ENCODE measurements at regions not wholly inside any gene's neighbourhood (a gene's known extent, or its start where the extent isn't known, plus 50 kb on each side); places are given as distances from the start of the nearest gene placed in this dataset.

DNA sequence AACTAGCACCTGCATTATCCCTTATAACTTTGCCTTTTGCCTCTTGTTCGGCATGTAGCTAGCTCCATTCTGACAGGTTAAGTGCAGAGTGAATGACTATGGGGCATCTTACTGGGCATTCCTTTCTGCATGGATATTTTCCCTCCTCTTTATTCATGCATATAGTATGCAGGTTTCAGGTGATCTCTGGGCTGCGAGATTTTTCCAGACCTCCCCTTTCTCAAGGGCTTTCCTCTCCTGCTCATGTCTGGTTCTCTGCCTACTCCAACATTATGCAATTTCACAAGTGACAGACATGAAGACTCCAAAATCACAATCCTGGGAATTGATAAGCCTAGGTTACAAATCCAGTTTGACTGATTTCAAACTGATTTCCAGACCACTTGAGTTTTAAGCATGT lies 503.8 kb downstream of the NXPH1 start:
- DNase-seq (ENCODE audit: low spot score) = no peak

DNA sequence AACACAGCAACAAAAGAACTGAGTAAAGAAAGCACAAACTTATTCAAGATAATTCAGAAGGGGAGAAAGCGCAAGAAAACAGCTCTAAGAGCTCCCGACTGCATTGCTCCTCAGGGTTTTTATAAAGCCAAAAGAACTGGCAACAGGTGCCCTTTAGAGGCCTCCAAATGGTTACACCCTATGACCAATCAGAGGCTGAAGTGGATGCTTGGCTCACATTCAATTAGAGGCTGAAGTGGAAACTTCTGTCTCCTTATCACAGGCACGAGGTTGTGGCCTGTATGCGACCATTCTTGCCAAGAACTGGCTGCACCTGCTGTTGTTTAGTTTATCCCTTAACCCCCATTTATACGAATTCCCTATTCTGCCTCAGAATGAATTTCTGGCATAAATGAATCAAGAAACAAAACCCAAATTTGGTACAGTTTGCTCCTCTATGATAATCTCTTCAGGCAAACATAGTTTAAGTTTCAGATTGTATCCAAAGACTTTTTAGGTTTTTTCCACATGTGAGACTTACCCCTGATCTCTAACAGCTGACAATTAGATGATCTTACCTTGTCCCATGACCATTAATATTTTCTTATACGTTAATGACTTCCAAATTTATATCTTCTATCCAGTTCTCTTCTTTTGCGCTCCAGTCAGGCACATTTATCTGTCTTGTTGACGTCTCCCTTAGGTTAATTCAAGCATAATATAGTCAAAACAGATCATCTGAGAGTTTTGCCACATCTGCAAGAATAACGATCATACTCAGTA lies 504.8 kb downstream of the NXPH1 start:
- no peak for DNase-seq (ENCODE audit: low spot score)

- no peak for DNase-seq (ENCODE audit: low spot score)
These were observed 506.0 kb downstream of the NXPH1 start for GRCh38 chr7:8939446-8939845.

DNA sequence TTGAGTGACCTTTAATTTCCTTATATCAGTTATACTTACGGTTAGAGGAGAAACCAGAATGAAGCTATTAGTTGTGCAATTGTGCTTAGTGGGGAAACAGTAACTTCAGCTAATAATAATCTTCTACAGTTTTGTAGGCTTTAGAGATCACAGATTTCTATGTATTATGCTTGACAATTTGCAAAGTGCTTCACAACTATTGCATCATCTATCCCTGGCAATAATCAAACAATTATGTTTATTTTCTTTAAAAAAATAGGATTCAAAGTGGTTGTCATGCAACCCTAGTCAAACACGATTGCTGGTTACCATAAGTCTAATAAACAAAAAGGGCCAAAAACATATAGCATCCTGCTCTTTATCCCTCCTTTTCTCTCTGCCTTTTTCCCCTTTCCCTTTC lies 530.3 kb downstream of the NXPH1 start:
- no peak for DNase-seq (ENCODE audit: low spot score)

DNA sequence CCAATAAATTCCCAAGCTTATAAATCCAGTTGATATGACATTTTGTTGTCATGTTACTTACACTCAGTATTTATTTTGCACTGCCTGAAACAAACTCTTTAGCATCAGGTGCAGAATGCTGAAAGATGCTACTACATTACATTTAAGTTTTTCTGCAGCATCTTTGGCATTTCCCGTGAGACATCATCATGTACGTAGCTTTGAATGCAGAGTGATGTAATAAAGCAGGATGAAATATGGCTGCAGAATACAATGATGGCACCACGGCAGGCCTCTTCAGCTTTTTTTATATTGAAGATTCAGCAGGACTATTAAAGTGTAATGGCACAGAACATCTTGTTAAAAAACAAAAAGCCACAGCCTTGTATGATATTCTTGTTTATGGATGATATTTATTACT lies 531.8 kb downstream of the NXPH1 start:
- no peak for DNase-seq (ENCODE audit: low spot score)

DNA sequence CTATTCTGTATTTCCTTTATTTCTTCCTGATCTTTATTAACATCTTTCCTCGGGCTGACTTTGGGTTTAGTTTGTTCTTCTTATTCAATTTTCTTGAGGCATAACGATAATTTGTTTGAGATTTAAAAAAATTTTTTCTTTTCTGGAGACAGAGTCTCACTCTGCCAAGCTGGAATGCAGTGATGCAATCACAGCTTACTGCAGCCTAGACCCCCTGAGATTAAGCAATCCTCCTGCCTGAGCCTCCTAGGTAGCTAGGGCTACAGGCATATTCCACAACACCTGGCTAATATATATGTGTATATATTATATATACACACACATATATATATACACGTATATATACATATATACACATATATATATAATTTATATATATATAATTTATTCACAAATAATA lies 540.2 kb downstream of the NXPH1 start:
- DNase-seq (ENCODE audit: low spot score) = no peak

- no peak for DNase-seq (ENCODE audit: low spot score)
These were observed 542.3 kb downstream of the NXPH1 start for GRCh38 chr7:8975681-8976080.

- no peak for DNase-seq (ENCODE audit: low spot score)
These were observed 549.1 kb downstream of the NXPH1 start for GRCh38 chr7:8982338-8982992.

DNA sequence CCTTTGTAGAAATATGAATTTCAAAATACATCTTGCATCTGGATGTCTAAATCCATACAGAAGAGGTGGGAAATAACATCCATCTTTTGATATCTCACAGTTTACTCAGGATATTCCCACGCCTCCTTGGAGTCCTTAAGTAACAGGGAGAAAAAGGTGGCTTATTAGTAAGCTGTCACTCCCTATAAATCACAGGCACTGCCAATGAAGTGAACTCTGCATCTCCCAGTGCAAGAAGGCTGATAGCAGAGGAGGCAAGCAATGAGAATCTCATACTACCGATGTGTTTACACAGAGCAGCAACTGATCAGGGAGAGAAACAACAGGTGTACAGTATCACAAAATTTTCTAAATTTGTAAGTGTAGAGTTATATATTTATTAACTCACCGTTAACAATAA lies 551.8 kb downstream of the NXPH1 start:
- DNase-seq (ENCODE audit: low spot score) = no peak

DNA sequence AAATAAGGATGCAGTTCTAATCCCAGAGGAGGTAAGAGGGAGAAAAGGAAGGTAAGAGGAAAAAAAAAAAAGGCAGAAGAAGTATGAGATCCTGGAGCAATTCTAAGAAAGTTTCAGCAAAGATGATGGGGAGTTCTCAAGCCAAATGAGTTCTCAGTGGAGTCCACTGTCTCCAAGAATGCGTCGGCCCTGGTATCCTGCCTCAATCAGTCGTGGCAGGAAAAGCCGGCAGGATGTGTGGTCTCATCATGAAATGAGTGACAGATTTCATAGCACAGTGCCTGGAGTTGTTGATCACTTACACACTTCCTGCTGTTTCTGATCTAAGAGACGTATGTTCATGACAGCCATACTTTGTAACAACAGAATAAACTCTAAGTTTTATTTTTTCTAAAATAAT lies 554.9 kb downstream of the NXPH1 start:
- no peak for DNase-seq (ENCODE audit: low spot score)

GRCh38 chr7:8991159-8991558 lies 557.8 kb downstream of the NXPH1 start:
- no peak for DNase-seq (ENCODE audit: low spot score)

GRCh38 chr7:8998762-8999161 lies 565.4 kb downstream of the NXPH1 start:
- DNase-seq (ENCODE audit: low spot score) = no peak

DNA sequence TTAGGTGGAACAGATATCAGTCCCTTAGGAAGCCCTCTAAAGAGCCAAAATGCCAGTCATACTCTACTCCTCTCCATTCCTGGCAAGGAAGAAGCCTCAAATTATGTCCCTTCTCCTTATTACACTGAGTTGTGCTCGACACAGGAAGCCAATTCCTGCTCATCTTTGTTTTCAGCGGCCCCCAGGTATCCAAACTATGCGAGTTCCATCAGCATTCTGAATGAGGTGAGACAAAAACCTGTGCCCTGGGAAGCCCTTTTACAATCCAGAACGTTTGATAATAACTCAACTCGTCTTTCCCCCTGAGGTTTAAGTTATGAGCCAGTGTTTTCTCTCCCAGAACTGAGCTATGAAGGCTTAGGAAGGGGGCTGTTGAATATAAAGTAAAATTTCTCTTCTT lies 580.5 kb downstream of the NXPH1 start:
- DNase-seq (ENCODE audit: low spot score) = no peak

DNA sequence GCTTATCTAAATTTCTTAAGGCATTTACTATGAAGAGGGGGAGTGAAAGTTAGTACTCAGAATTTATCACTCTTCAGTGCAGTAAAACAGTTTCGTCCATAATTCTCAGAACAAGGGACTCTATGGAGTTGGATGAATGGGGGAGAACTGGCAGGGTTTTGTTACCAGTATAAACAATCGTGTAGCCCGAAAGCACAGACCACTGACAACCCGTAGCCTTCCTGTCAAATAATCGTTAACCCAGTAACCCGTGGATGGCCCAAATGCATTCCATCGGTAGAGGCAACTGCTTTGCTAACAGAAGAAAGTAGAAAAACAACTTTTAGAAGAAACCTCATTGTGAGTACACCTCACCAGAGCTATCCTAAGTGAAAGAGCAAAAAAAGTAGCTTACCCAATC lies 583.9 kb downstream of the NXPH1 start:
- DNase-seq (ENCODE audit: low spot score) = no peak

- no peak for DNase-seq (ENCODE audit: low spot score)
These were observed 589.0 kb downstream of the NXPH1 start for GRCh38 chr7:9022456-9022855.

- no peak for DNase-seq (ENCODE audit: low spot score)
These were observed 590.4 kb downstream of the NXPH1 start for GRCh38 chr7:9023675-9024294.

- DNase-seq (ENCODE audit: low spot score) = no peak
These were observed 592.7 kb downstream of the NXPH1 start for GRCh38 chr7:9026121-9026520.

DNA sequence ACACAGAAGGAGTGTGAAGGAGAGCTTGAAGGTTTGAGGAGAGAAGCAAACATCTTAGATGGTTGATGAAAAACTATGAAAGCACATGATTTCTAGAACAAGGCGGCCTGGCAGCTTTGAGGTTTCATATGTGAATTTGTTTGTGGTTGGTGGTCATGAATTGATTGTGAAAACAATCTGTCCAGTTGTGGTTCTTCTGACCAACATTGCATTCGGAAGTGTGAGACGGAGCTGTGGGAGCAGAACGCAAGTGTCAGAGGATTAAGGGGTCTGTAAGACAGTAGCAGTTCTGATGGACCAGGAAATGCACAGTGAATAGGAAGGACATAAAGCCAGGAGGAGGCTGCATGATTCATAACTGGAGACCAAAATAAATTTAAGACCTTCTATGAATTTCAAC lies 594.6 kb downstream of the NXPH1 start:
- no peak for DNase-seq (ENCODE audit: low spot score)

DNA sequence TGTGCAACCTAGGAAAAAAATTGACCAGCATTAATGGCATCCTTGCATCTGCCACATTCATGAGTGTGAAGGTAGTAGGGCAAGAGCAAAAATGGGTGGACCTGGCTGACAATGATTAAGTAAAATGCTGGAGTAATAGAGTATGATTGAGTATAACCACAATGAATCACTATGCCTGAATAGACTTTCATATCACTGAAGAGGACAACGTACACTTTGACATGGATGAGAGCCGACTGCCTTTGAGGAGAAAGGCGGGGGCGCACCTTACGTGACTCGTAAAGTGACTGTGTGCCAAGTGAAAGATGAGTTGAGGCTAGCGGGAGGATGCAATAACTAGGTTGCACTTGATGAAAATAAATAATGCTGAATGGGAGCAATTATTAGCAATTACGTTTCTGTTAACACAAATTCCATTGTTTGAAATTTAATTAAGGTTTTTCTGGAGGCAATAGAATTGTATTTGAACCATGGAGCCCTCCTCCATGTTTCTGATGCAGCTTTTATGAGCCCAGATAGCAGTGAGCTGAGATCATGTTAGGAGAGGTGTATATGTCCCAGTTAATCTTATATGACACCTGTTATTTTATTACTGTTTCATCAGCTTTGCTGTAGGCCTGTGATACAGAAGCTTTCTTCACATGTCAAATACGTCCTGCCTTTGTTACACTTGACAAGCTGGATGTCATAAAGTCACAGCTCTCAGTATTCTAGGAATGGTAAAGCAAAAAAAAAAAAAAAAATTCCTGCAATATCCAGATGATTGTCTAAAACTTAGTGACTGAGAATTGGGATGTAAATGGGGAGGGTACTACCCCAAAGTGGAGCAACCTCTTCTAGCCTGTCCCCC lies 596.5 kb downstream of the NXPH1 start:
- DNase-seq (ENCODE audit: low spot score) = no peak

- no peak for DNase-seq (ENCODE audit: low spot score)
These were observed 597.6 kb downstream of the NXPH1 start for GRCh38 chr7:9030976-9031375.

DNA sequence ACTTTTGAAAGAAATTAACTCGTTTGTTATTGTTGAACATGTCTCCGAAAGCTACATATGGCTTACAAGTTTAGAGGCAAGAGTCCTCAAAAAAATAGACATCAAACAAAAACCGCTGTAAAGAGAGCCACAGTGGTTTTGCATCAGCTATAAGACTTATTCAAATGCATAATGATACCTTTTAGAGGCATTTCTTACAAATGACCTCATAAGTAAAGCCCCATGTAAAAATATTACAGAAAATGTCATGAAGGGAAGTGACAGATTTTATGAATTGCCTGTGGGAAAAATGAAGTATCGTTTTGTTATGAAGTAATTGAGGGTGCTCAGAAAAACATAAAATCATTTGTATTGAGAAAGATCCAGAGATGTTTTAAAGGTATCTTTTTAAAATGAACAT lies 598.0 kb downstream of the NXPH1 start:
- no peak for DNase-seq (ENCODE audit: low spot score)

GRCh38 chr7:9036080-9036479 lies 602.7 kb downstream of the NXPH1 start:
- no peak for DNase-seq (ENCODE audit: low spot score)
